CD4-positive, alpha-beta T cell (primary cell): ENCODE measurements at regions not wholly inside any gene's neighbourhood (a gene's known extent, or its start where the extent isn't known, plus 50 kb on each side); places are given as distances from the start of the nearest gene placed in this dataset.

Experiments used
- ATAC-seq: fragments of 200-7000 bp; cut with Tn5 transposase; one replicate; pipeline ENCODE4 v1.10.0; 2022; ENCODE audit warnings: mild to moderate bottlenecking; ENCODE audit not compliant: poor library complexity
- CTCF ChIA-PET: fragments of 350-600 bp; sonication (Branson Sonifier 250); formaldehyde crosslinking; loops from one replicate; lab custom pipeline; 2021; ENCODE audit warnings: antibody characterized with exemption, inconsistent platforms; lab: Charles Lee
- POLR2A ChIA-PET: fragments of 350-600 bp; sonication (Branson Sonifier 250); formaldehyde crosslinking; loops from one replicate; lab custom pipeline; 2021; ENCODE audit warnings: antibody characterized with exemption, inconsistent platforms; lab: Charles Lee
- DNase-seq, 14 experiments: peaks; one replicate each; pipeline ENCODE4 v3.0.0-alpha.2; 2013 to 2020; ENCODE audit warnings: mixed read lengths in 2 of 14
- H3K27ac ChIP-seq, 2 donors: one replicate each; pipeline versions ENCODE4 v1.5.1 to v1.7.0; 2013; ENCODE audit warnings: low read length in 2 of 2, low read depth in 1 of 2, mild to moderate bottlenecking in 1 of 2
- H3K27me3 ChIP-seq, 2 experiments: 1 replicate in 1 of 2; 2 replicates in 1 of 2; pipeline versions ENCODE4 v1.6.1 to v1.7.0; 2013; ENCODE audit warnings: low read length in 2 of 2, control low read depth in 1 of 2, mild to moderate bottlenecking in 1 of 2, moderate library complexity in 1 of 2; ENCODE audit not compliant: insufficient read depth in 2 of 2, control insufficient read depth in 1 of 2
- H3K36me3 ChIP-seq: one replicate; pipeline ENCODE4 v1.6.1; 2013; ENCODE audit warnings: low read length, control low read depth; ENCODE audit not compliant: insufficient read depth
- H3K4me1 ChIP-seq: one replicate; pipeline ENCODE4 v1.6.1; 2013; ENCODE audit warnings: low read length, control low read depth; ENCODE audit not compliant: insufficient read depth
- H3K4me3 ChIP-seq: one replicate; pipeline ENCODE4 v1.5.1; 2013; ENCODE audit warnings: mild to moderate bottlenecking, low read length, moderate library complexity
- H3K9me3 ChIP-seq, 2 experiments: 1 replicate in 1 of 2; 2 replicates in 1 of 2; pipeline versions ENCODE4 v1.6.1 to v1.7.0; 2013; ENCODE audit warnings: low read length in 2 of 2, mild to moderate bottlenecking in 2 of 2, control low read depth in 1 of 2, moderate library complexity in 1 of 2; ENCODE audit not compliant: control insufficient read depth in 1 of 2, insufficient read depth in 1 of 2
- H3K27ac Mint-ChIP-seq: one replicate; pipeline ENCODE4 v1.8.0; 2020; ENCODE audit warnings: mixed read lengths
- H3K27me3 Mint-ChIP-seq: one replicate; pipeline ENCODE4 v1.8.0; 2021; ENCODE audit warnings: mixed read lengths
- H3K36me3 Mint-ChIP-seq: one replicate; pipeline ENCODE4 v1.8.0; 2021; ENCODE audit warnings: low read depth, mixed read lengths
- H3K4me1 Mint-ChIP-seq: one replicate; pipeline ENCODE4 v1.8.0; 2021; ENCODE audit warnings: low read depth, mixed read lengths
- H3K4me3 Mint-ChIP-seq: one replicate; pipeline ENCODE4 v1.8.0; 2020; ENCODE audit warnings: mild to moderate bottlenecking, mixed read lengths
- H3K9me3 Mint-ChIP-seq: one replicate; pipeline ENCODE4 v1.8.0; 2020; ENCODE audit warnings: mixed read lengths
- CTCF ChIP-seq: fragments of 200-600 bp; IDR thresholded peaks from one replicate; pipeline ENCODE4 v1.8.0; 2022; ENCODE audit warnings: antibody characterized with exemption, mild to moderate bottlenecking
- intact Hi-C, 2 experiments: fragments of 100-400 bp; cut with DNase I in 1 of 2; cut with micrococcal nuclease in 1 of 2; formaldehyde crosslinking; loops; one replicate each; pipeline versions ENCODE4 v1.15.1 to v1.9.0; 2023 to 2025; cut with DNase I, micrococcal nuclease

- CTCF ChIA-PET = no interaction called here
- Mint-ChIP-seq H3K9me3 (peaks cover 8% of the 10 kb centered on the region), H3K27ac (no peak overlapping the region), H3K4me3 (no peak overlapping the region), H3K27me3 (no peaks in the 10 kb centered on the region), H3K4me1 (no peaks in the 10 kb centered on the region), H3K36me3 (no peaks in the 10 kb centered on the region)
- peaks cover 0 to 4% of the 10 kb centered on the region in 2 experiments for H3K9me3 ChIP-seq
- H3K4me3 ChIP-seq = no peak overlapping the region
- DNase-seq (no peak), ATAC-seq (no peak)
- no peak for TF ChIP-seq CTCF
- POLR2A ChIA-PET = no interaction called here
- intact Hi-C loops = no loop called here
- no peaks in the 10 kb centered on the region for H3K4me1 ChIP-seq
- H3K27me3 ChIP-seq = no peaks in the 10 kb centered on the region
- no peak overlapping the region for H3K27ac ChIP-seq
- no peaks in the 10 kb centered on the region for H3K36me3 ChIP-seq
Measured at GRCh38 chr12:127548123-127548553, 718.8 kb upstream of the TMEM132C start.

- H3K27ac Mint-ChIP-seq = no peak overlapping the region
- Histone ChIP-seq H3K27me3 (no peaks in the 10 kb centered on the region), H3K4me1 (no peaks in the 10 kb centered on the region), H3K4me3 (no peak overlapping the region), H3K36me3 (no peaks in the 10 kb centered on the region), H3K9me3 (peaks cover 0 to 4% of the 10 kb centered on the region in 2 experiments), H3K27ac (no peak overlapping the region)
- no peak for TF ChIP-seq CTCF
- no peaks in the 10 kb centered on the region for H3K27me3 Mint-ChIP-seq
- ChIA-PET CTCF (no interaction called here), POLR2A (no interaction called here)
- ATAC-seq = no peak
- H3K9me3 Mint-ChIP-seq = peaks cover 6% of the 10 kb centered on the region
- H3K4me3 Mint-ChIP-seq = no peak overlapping the region
- intact Hi-C loops = no loop called here
- no peaks in the 10 kb centered on the region for H3K36me3 Mint-ChIP-seq
- no peak for DNase-seq
- no peaks in the 10 kb centered on the region for H3K4me1 Mint-ChIP-seq
Measured at GRCh38 chr12:127550271-127550670, 716.7 kb upstream of the TMEM132C start.

GRCh38 chr12:127552838-127553237 is 714.1 kb upstream of the TMEM132C start:
- H3K4me3 Mint-ChIP-seq = no peak overlapping the region
- H3K4me1 ChIP-seq = no peaks in the 10 kb centered on the region
- H3K9me3 Mint-ChIP-seq = peaks cover 8% of the 10 kb centered on the region
- peaks cover 0 to 4% of the 10 kb centered on the region in 2 experiments for H3K9me3 ChIP-seq
- no peak overlapping the region for H3K4me3 ChIP-seq
- no peaks in the 10 kb centered on the region for H3K27me3 ChIP-seq
- TF ChIP-seq CTCF = no peak
- POLR2A ChIA-PET = no interaction called here
- H3K36me3 ChIP-seq = no peaks in the 10 kb centered on the region
- DNase-seq (no peak), ATAC-seq (no peak)
- no peaks in the 10 kb centered on the region for H3K27me3 Mint-ChIP-seq
- H3K27ac Mint-ChIP-seq = no peak overlapping the region
- H3K36me3 Mint-ChIP-seq = no peaks in the 10 kb centered on the region
- intact Hi-C loops = no loop called here
- no peaks in the 10 kb centered on the region for H3K4me1 Mint-ChIP-seq
- H3K27ac ChIP-seq = no peak overlapping the region
- CTCF ChIA-PET = no interaction called here
